ENCODE measurements at regions not wholly inside any gene's neighbourhood (a gene's known extent, or its start where the extent isn't known, plus 50 kb on each side); places are given as distances from the start of the nearest gene placed in this dataset.
A peak's percentile ranks its signal among the peaks of the same experiment; 100 is the strongest.

GRCh38 chr3:84042399-84043106 is 916.2 kb upstream of the CADM2 start:
- Histone ChIP-seq H3K27me3 (ENCODE audit: insufficient read depth, low read depth, low read length) (no peaks in the 10 kb centered on the region), H3K27ac (ENCODE audit: low read length) (no peak overlapping the region), H3K9me3 (ENCODE audit: low read length) (no peaks in the 10 kb centered on the region), H3K79me2 (replicated peaks; ENCODE audit: insufficient read depth, low read length) (no peaks in the 10 kb centered on the region), H3K4me2 (ENCODE audit: low read length) (no peak overlapping the region), H3K36me3 (ENCODE audit: insufficient read depth, low read length) (no peaks in the 10 kb centered on the region), H2AFZ (ENCODE audit: low read depth, low read length) (no peak overlapping the region), H3K4me3 (ENCODE audit: low read length) (no peak overlapping the region), H3K9ac (ENCODE audit: low read length) (no peak overlapping the region), H4K20me1 (ENCODE audit: insufficient read depth) (no peaks in the 10 kb centered on the region), H3F3A (ENCODE audit: insufficient read depth, low read length, poor library complexity, severe bottlenecking) (no peaks in the 10 kb centered on the region), H3K9me2 (ENCODE audit: insufficient read depth, low read length) (no peaks in the 10 kb centered on the region)
- no peak for TF ChIP-seq EZH2 (IDR thresholded peaks at IDR 0.05; ENCODE audit: borderline replicate concordance, insufficient read depth, low read length, poor library complexity, severe bottlenecking)
- TF ChIP-seq EP300 (conservative IDR thresholded peaks at IDR 0.05; ENCODE audit: poor library complexity, severe bottlenecking): peak; percentile 74
- peak; percentile 56 for TF ChIP-seq POLR2AphosphoS5 (IDR thresholded peaks at IDR 0.05)
- TF ChIP-seq REST (IDR thresholded peaks at IDR 0.05; ENCODE audit: borderline replicate concordance): peak; percentile 48

GRCh38 chr3:84066915-84067314 is 891.9 kb upstream of the CADM2 start:
- Histone ChIP-seq H3K79me2 (replicated peaks; ENCODE audit: insufficient read depth, low read length) (no peaks in the 10 kb centered on the region), H3K4me2 (ENCODE audit: low read length) (no peak overlapping the region), H3K9me2 (ENCODE audit: insufficient read depth, low read length) (no peaks in the 10 kb centered on the region), H3K9ac (ENCODE audit: low read length) (no peak overlapping the region), H2AFZ (ENCODE audit: low read depth, low read length) (no peak overlapping the region), H3K4me3 (ENCODE audit: low read length) (no peak overlapping the region), H3K9me3 (ENCODE audit: low read length) (no peaks in the 10 kb centered on the region), H3F3A (ENCODE audit: insufficient read depth, low read length, poor library complexity, severe bottlenecking) (no peaks in the 10 kb centered on the region), H3K36me3 (ENCODE audit: insufficient read depth, low read length) (no peaks in the 10 kb centered on the region), H3K27ac (ENCODE audit: low read length) (no peak overlapping the region), H4K20me1 (ENCODE audit: insufficient read depth) (no peaks in the 10 kb centered on the region), H3K27me3 (ENCODE audit: insufficient read depth, low read depth, low read length) (no peaks in the 10 kb centered on the region)
- TF ChIP-seq SMC3 (conservative IDR thresholded peaks at IDR 0.05; ENCODE audit: poor library complexity) (no peak), POLR2AphosphoS5 (IDR thresholded peaks at IDR 0.05) (no peak), MXI1 (conservative IDR thresholded peaks at IDR 0.05; ENCODE audit: poor library complexity, severe bottlenecking) (no peak), REST (IDR thresholded peaks at IDR 0.05; ENCODE audit: borderline replicate concordance) (no peak), EP300 (conservative IDR thresholded peaks at IDR 0.05; ENCODE audit: poor library complexity, severe bottlenecking) (no peak), RAD21 (conservative IDR thresholded peaks at IDR 0.05) (no peak), CTCF (IDR thresholded peaks at IDR 0.05; ENCODE audit: poor library complexity, severe bottlenecking) (no peak), EZH2 (IDR thresholded peaks at IDR 0.05; ENCODE audit: borderline replicate concordance, insufficient read depth, low read length, poor library complexity, severe bottlenecking) (no peak), TAF1 (IDR thresholded peaks at IDR 0.05; ENCODE audit: low read depth) (no peak)
